B cell (primary cell): ENCODE measurements at regions not wholly inside any gene's neighbourhood (a gene's known extent, or its start where the extent isn't known, plus 50 kb on each side); places are given as distances from the start of the nearest gene placed in this dataset.

Source experiments
- ATAC-seq: fragments of 200-7000 bp; cut with Tn5 transposase; one replicate; pipeline ENCODE4 v1.10.0; 2021; ENCODE audit warnings: low read depth, mild to moderate bottlenecking, moderate number of reproducible peaks, moderate library complexity
- CTCF ChIA-PET: fragments of 350-600 bp; sonication (Branson Sonifier 250); formaldehyde crosslinking; loops from one replicate; lab custom pipeline; 2021; ENCODE audit warnings: antibody characterized with exemption, inconsistent platforms; lab: Charles Lee
- POLR2A ChIA-PET: fragments of 350-600 bp; sonication (Branson Sonifier 250); formaldehyde crosslinking; loops from one replicate; lab custom pipeline; 2021; ENCODE audit warnings: antibody characterized with exemption; lab: Charles Lee
- DNase-seq: peaks from one replicate; pipeline ENCODE4 v3.0.0; 2013
- H2AFZ ChIP-seq: 2 replicates; pipeline ENCODE4 v1.6.1; 2012; ENCODE audit warnings: mild to moderate bottlenecking, low read depth, low read length; ENCODE audit not compliant: insufficient read depth, poor library complexity, severe bottlenecking
- H3K27ac ChIP-seq, 2 donors: 1 replicate in 1 of 2; 2 replicates in 1 of 2; pipeline ENCODE4 v1.5.1; 2012 to 2013; ENCODE audit warnings: low read length in 2 of 2, mild to moderate bottlenecking in 2 of 2, moderate library complexity in 1 of 2
- H3K27me3 ChIP-seq, 4 experiments: fragments of 200-600 bp in 1 of 4; sonication (generic) in 1 of 4; replicated peaks in 1 of 4; 1 replicate in 2 of 4; 2 replicates in 2 of 4; pipeline versions ENCODE4 v1.6.1 to v1.7.0; 2013 to 2016; ENCODE audit warnings: low read length in 3 of 4, mild to moderate bottlenecking in 2 of 4, mixed read lengths in 1 of 4, moderate library complexity in 1 of 4; ENCODE audit not compliant: insufficient read depth in 4 of 4, control insufficient read depth in 3 of 4; ENCODE audit errors: control extremely low read depth in 1 of 4
- H3K36me3 ChIP-seq, 2 experiments: replicated peaks in 1 of 2; 1 replicate in 1 of 2; 2 replicates in 1 of 2; pipeline versions ENCODE4 v1.6.1 to v1.7.1; 2013; ENCODE audit warnings: low read length in 1 of 2; ENCODE audit not compliant: insufficient read depth in 2 of 2, control insufficient read depth in 1 of 2; ENCODE audit errors: control extremely low read depth in 1 of 2, extremely low read depth in 1 of 2
- H3K4me1 ChIP-seq, 2 donors: fragments of 200-600 bp in 1 of 2; sonication (generic) in 1 of 2; 1 replicate in 1 of 2; 2 replicates in 1 of 2; pipeline versions ENCODE4 v1.5.1 to v1.6.1; 2013 to 2017; ENCODE audit warnings: low read length in 2 of 2; ENCODE audit not compliant: control insufficient read depth in 2 of 2, insufficient read depth in 2 of 2
- H3K4me2 ChIP-seq: replicated peaks from 2 replicates; pipeline ENCODE3; 2012; ENCODE audit warnings: mild to moderate bottlenecking, low read depth, low read length; ENCODE audit not compliant: poor library complexity, severe bottlenecking
- H3K4me3 ChIP-seq, 5 experiments: fragments of 200-600 bp in 1 of 5; sonication (generic) in 1 of 5; 1 replicate in 3 of 5; 2 replicates in 2 of 5; pipeline versions ENCODE4 v1.5.1 to v1.7.0; 2011 to 2016; ENCODE audit warnings: low read length in 4 of 5, mild to moderate bottlenecking in 4 of 5, low read depth in 2 of 5, control low read depth in 1 of 5, moderate library complexity in 1 of 5; ENCODE audit not compliant: insufficient read depth in 1 of 5; ENCODE audit errors: control extremely low read depth in 1 of 5, extremely low read depth in 1 of 5
- H3K79me2 ChIP-seq: fragments of 200-600 bp; sonication (generic); one replicate; pipeline ENCODE4 v1.6.0; 2016; ENCODE audit warnings: low read length; ENCODE audit not compliant: control insufficient read depth, insufficient read depth
- H3K9ac ChIP-seq: fragments of 200-600 bp; sonication (generic); 2 replicates; pipeline ENCODE4 v1.6.1; 2017; ENCODE audit warnings: mild to moderate bottlenecking, low read length, moderate library complexity
- H3K9me3 ChIP-seq, 3 donors: one replicate each; pipeline versions ENCODE4 v1.6.1 to v1.7.1; 2013; ENCODE audit warnings: low read length in 2 of 3; ENCODE audit not compliant: control insufficient read depth in 2 of 3, insufficient read depth in 1 of 3; ENCODE audit errors: control extremely low read depth in 1 of 3
- H4K20me1 ChIP-seq: 2 replicates; pipeline ENCODE4 v1.6.0; 2012; ENCODE audit warnings: mild to moderate bottlenecking, low read length; ENCODE audit not compliant: insufficient read depth, control insufficient read depth, poor library complexity, severe bottlenecking
- H3K27ac Mint-ChIP-seq: one replicate; pipeline ENCODE4 v1.8.0; 2021; ENCODE audit warnings: mixed read lengths
- H3K27me3 Mint-ChIP-seq: one replicate; pipeline ENCODE4 v1.8.0; 2021; ENCODE audit warnings: mixed read lengths
- H3K4me1 Mint-ChIP-seq: one replicate; pipeline ENCODE4 v1.8.0; 2021; ENCODE audit warnings: mixed read lengths
- H3K4me3 Mint-ChIP-seq: one replicate; pipeline ENCODE4 v1.8.0; 2021; ENCODE audit warnings: mixed read lengths
- H3K9me3 Mint-ChIP-seq: one replicate; pipeline ENCODE4 v1.8.0; 2022; ENCODE audit warnings: mixed read lengths; ENCODE audit not compliant: insufficient read depth
- CTCF ChIP-seq: fragments of 200-600 bp; IDR thresholded peaks from one replicate; pipeline ENCODE4 v1.8.0; 2022; ENCODE audit warnings: antibody characterized with exemption, mild to moderate bottlenecking
- EZH2 ChIP-seq: IDR thresholded peaks from 2 replicates; pipeline ENCODE4 v1.6.1; 2012; ENCODE audit warnings: borderline replicate concordance, low read depth, mild to moderate bottlenecking, moderate library complexity, low read length; ENCODE audit not compliant: insufficient read depth, poor library complexity, severe bottlenecking
- WGBS: methylation state at CpG from one replicate; pipeline ENCODE4 v1.1.5; 2013; ENCODE audit warnings: missing lambda C conversion rate; ENCODE audit not compliant: insufficient coverage; 5-methylcytosine and 5-hydroxymethylcytosine counted together
- intact Hi-C: fragments of 100-400 bp; cut with micrococcal nuclease; formaldehyde crosslinking; loops from one replicate; pipeline ENCODE4 v1.10.0; 2022

GRCh38 chr7:34487391-34488115, 170.5 kb upstream of the NPSR1 start:
- no peak overlapping the region for H2AFZ ChIP-seq
- ATAC-seq (no peak), DNase-seq (no peak)
- peaks cover 0 to 2% (median 0%) of the 10 kb centered on the region in 3 donors for H3K9me3 ChIP-seq
- Mint-ChIP-seq H3K27ac (no peak overlapping the region), H3K27me3 (no peaks in the 10 kb centered on the region), H3K9me3 (peaks cover 5% of the 10 kb centered on the region), H3K4me3 (no peak overlapping the region), H3K4me1 (no peaks in the 10 kb centered on the region)
- H3K4me1 ChIP-seq = no peaks in the 10 kb centered on the region
- no peak overlapping the region for H3K9ac ChIP-seq
- H3K4me3 ChIP-seq = no peak overlapping the region
- ChIA-PET POLR2A (no interaction called here), CTCF (no interaction called here)
- no peaks in the 10 kb centered on the region for H4K20me1 ChIP-seq
- H3K27me3 ChIP-seq = no peaks in the 10 kb centered on the region
- TF ChIP-seq CTCF = no peak
- no peak for TF ChIP-seq EZH2
- H3K27ac ChIP-seq = no peak overlapping the region
- 83% methylated on average over 2 of the region's 3 CpGs for WGBS
- no peaks in the 10 kb centered on the region for H3K36me3 ChIP-seq
- no peaks in the 10 kb centered on the region for H3K79me2 ChIP-seq
- intact Hi-C loops = no loop called here
- H3K4me2 ChIP-seq = no peak overlapping the region

GRCh38 chr7:34488766-34489165, 169.3 kb upstream of the NPSR1 start:
- ChIA-PET CTCF (no interaction called here), POLR2A (no interaction called here)
- no peak overlapping the region for H3K4me3 ChIP-seq
- H3K9me3 ChIP-seq = peaks cover 0 to 2% (median 0%) of the 10 kb centered on the region in 3 donors
- no peaks in the 10 kb centered on the region for H4K20me1 ChIP-seq
- Mint-ChIP-seq H3K27ac (no peak overlapping the region), H3K4me3 (no peak overlapping the region), H3K9me3 (peaks cover 9% of the 10 kb centered on the region), H3K27me3 (no peaks in the 10 kb centered on the region), H3K4me1 (no peaks in the 10 kb centered on the region)
- no peaks in the 10 kb centered on the region for H3K4me1 ChIP-seq
- intact Hi-C loops = no loop called here
- ATAC-seq = no peak
- H3K79me2 ChIP-seq = no peaks in the 10 kb centered on the region
- WGBS = 90% methylated on average over 4 of the region's 4 CpGs
- no peak overlapping the region for H2AFZ ChIP-seq
- no peaks in the 10 kb centered on the region for H3K27me3 ChIP-seq
- no peak overlapping the region for H3K27ac ChIP-seq
- no peak overlapping the region for H3K9ac ChIP-seq
- DNase-seq = no peak
- TF ChIP-seq EZH2 (no peak), CTCF (no peak)
- no peaks in the 10 kb centered on the region for H3K36me3 ChIP-seq
- H3K4me2 ChIP-seq = no peak overlapping the region
